ENCODE measurements at regions not wholly inside any gene's neighbourhood (a gene's known extent, or its start where the extent isn't known, plus 50 kb on each side); places are given as distances from the start of the nearest gene placed in this dataset.

- DNase-seq (ENCODE audit: low spot score): no peak
These were observed 490.5 kb upstream of the ANKRD30A start for GRCh38 chr10:36634916-36635315.

GRCh38 chr10:36630267-36630666 lies 495.1 kb upstream of the ANKRD30A start:
- no peak for DNase-seq (ENCODE audit: low spot score)

- DNase-seq (ENCODE audit: low spot score): no peak
These were observed 495.9 kb upstream of the ANKRD30A start for GRCh38 chr10:36629476-36629875.

DNA sequence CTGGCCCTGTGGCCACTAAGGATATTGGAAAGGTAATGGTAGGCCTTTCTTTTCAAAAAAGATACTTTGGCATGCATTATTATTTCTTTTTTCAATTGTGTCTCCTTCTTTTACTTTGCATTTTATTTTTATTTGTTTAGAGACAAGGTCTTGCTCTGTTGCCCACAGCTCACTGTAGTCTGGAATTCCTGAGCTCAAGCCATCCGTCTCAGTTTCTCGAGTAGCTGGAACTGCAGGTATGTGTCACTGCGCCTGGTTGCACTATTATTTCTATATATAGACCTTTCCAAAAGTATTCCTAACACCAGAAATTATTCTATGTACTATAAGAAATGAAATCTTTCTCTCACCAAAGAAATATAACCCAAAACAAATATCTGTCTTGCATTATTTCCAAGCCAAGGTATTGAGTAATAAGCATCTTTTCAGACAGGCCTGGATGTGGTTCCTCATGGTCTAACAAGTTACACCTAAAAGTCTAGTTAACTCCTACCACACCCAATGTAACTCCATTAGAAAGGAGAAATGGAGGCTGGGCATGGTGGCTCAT lies 500.8 kb upstream of the ANKRD30A start:
- no peak for DNase-seq (ENCODE audit: low spot score)

GRCh38 chr10:36621346-36621745 lies 504.1 kb upstream of the ANKRD30A start:
- no peak for DNase-seq (ENCODE audit: low spot score)

DNA sequence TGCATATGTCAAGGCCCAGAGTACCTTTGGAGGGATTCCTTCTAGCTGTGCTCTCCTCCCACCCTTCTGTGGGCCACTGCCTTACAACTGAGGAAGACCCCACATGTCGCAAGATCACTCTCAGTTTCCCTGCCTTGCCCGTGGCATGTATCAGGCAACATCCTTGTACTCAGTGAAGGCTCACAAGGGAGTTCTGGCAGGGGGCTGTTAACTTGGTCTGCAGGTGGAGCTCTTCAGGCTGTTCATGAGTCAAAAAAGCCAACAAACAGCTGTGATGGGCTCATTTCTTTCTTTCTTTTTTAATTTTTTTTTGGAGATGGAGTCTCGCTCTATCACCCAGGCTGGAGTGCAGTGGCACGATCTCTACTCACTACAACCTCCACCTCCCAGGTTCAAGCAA lies 513.0 kb upstream of the ANKRD30A start:
- DNase-seq (ENCODE audit: low spot score): no peak

GRCh38 chr10:36608866-36609265 lies 516.5 kb upstream of the ANKRD30A start:
- peak; percentile 5 for DNase-seq (ENCODE audit: low spot score)

- DNase-seq (ENCODE audit: low spot score): no peak
These were observed 517.1 kb upstream of the ANKRD30A start for GRCh38 chr10:36608251-36608650.

GRCh38 chr10:36606234-36606839 lies 519.1 kb upstream of the ANKRD30A start:
- DNase-seq (ENCODE audit: low spot score): no peak

DNA sequence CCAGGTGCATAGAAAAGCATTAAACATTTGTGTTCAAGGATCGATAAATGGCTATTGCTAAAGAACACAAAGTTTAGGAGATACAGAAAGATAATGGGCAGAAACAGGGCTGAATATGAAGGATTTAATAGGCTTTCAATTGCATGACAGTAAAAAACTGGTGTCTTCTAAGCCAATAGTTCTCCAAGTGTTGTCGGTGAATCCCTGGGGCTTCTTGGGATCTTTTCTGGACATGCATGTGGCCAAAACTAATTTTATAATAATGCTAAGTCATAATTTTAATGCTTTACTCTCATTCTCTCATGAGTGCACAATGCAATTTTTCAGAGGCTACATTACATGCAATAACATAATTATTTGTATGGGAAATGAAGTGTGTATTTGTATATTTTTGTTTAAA lies 521.1 kb upstream of the ANKRD30A start:
- no peak for DNase-seq (ENCODE audit: low spot score)

- DNase-seq (ENCODE audit: low spot score): no peak
These were observed 521.7 kb upstream of the ANKRD30A start for GRCh38 chr10:36603688-36604087.

DNA sequence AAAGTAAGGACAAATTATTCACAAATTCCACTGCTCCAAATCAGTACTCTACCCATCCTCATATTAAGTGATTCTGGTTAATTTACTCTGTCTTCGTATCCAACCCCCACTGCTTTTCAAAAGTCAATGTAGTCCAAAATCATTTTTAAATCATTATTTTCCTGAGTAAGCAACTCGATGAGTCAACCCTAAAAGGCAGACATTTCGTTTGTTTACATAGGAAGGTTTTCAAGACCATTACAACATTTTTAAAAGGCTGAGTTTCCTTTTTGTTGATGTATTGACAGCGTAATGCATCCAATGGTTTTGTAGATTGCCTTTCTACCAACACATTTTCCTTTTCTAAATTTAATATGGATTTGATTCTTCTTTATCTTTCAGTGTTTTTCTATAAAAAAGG lies 523.0 kb upstream of the ANKRD30A start:
- no peak for DNase-seq (ENCODE audit: low spot score)

DNA sequence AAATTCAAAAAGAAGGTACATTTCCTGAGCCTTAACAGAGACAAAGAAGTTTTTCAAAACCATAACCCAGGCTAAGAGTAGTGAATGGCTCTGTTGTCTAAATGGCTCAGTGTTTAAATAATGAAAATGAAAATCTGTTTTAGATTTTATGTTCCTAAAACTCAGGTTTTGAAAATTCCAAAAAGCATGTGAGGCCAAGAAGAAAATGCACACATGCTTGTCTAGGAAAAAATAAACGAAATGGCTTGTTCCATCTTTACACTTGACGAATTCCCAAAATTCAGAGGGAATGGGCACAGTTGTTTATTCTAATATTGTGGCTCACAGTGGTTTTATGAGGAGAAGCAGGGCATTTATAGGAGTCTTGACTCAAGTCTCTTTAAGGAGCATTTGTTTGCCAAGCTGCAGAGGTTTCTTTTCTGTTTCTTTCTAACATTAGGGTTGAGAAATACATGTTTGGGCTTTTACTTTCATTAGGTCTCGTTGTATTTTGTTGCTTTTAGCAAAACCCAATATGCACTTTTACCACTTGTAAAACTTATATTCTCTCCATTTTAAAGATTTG lies 527.6 kb upstream of the ANKRD30A start:
- peak; percentile 4 for DNase-seq (ENCODE audit: low spot score)

DNA sequence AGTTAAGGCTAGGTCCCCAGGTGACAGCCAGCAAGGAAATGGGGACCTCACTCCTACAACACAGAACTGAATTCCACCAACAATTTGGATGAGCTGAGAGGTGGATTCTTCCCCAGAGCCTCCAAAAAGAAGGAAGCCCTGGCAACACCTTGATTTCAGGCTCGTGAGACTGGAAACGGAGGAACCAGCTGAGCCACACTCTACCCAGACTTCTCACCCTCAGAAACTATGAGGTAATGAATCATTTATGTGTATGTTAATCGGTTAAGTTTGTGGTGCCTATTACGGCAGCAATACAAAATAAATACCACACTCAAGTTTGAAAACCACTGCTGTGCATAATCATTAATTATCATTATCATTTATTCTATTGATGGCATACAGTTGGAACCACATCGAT lies 532.4 kb upstream of the ANKRD30A start:
- no peak for DNase-seq (ENCODE audit: low spot score)

DNA sequence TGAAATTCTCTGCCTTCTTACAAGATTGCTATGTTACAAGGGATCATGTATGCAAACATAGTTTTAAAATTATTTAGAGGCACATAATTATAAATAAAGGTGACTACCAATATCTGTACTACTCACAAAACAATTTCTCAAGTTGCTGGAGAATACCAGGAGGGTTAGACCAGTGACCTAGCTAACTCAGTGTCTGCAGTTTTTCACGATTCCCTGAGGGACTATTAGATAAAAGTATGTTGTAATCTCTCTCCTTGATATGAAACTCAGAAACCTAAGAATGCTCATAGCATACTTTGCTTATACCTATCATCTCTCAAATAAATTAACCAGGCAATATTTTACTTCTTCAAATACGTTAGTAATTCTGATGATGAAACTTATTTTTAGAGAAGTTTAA lies 534.0 kb upstream of the ANKRD30A start:
- no peak for DNase-seq (ENCODE audit: low spot score)

GRCh38 chr10:36583690-36584089 lies 541.7 kb upstream of the ANKRD30A start:
- no peak for DNase-seq (ENCODE audit: low spot score)

DNA sequence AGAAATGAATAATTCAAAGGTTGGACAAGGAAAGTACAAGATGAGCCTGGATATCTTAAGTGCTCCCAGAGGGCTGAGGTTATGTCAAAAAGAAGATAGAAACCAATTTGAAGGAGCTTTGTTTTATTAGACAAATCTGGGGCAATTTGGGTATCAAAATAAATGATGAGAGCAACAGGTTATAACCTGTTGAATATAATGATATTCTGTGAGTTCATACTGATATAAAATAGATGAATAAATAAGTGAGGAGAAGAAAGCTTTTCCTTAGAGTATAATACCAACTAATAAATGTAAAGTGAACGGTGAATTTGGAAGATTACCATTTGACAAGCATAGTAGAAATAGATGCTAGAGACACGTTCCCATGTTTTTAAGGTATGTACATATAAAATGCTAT lies 544.2 kb upstream of the ANKRD30A start:
- DNase-seq (ENCODE audit: low spot score): no peak

DNA sequence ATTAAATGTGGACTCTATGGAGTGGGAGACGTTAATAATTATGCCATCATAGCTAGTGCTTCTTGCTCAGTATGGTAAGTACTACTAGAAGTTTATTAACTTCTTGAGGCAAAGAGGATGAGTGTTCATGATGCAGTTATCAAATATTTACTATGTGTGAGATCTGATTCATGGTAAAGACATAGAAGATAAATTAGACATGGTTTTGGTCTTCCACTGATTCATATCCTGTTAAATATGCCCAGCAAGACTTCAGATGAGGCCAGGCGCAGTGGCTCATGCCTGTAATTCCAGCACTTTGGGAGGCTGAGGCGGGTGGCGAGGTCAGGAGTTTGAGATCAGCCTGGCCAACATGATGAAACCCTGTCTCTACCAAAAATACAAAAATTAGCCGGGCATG lies 547.1 kb upstream of the ANKRD30A start:
- no peak for DNase-seq (ENCODE audit: low spot score)

DNA sequence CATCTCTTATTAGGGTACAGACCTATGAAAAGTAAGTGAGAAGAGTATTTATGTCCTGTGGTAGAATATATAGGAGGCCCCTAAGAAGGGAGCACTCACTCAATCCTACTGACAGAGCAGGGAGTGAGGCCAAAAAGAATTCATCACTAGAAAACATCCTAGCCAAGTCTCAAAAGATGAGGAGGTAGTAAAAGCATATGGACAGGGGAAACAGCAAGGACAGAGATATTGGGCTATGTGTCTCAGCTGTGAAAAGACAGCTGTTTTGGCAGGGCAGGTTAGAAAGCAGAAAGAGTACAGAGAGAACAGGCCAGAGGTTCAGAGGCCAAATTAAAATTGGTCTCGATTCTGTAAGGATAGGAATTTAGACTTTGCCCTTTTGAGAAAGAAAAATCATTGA lies 548.3 kb upstream of the ANKRD30A start:
- DNase-seq (ENCODE audit: low spot score): no peak

DNA sequence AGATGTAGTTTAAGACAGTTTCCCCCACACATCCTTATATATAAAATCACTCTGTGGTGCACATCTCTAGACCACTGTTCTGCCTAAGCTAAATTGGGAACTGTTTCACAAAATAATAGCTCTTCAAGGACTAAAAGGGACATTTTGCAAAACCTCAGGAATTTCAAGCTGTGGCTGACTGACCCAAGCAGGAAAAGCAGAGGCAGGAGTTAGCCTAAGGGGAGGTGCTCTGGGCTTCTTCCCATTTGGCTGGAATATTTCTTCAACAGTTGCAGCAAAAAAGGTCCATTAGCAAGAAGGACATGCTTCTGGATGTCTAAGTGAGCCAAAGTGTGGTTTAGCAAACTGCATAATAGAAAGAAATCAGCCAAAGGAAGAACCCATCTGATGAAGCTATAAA lies 551.2 kb upstream of the ANKRD30A start:
- DNase-seq (ENCODE audit: low spot score): no peak

DNA sequence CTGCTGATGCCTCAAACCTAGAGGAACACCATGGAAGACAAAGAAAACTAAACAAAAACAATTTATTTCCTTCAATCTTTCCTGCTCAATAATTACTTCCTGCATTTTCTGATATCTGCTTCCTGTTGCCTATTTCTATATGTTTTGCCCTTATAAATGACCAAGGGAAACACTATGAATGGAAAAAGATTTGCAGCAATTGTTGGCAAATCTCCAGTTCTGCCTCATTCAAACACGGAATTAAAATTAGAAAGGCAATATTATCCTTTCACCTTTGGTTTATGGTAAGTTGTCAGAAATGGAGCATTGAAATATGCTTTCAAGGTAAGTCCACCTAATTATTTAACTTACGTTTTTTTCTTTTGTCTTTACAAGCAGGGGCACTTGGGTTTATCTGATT lies 552.2 kb upstream of the ANKRD30A start:
- no peak for DNase-seq (ENCODE audit: low spot score)

DNA sequence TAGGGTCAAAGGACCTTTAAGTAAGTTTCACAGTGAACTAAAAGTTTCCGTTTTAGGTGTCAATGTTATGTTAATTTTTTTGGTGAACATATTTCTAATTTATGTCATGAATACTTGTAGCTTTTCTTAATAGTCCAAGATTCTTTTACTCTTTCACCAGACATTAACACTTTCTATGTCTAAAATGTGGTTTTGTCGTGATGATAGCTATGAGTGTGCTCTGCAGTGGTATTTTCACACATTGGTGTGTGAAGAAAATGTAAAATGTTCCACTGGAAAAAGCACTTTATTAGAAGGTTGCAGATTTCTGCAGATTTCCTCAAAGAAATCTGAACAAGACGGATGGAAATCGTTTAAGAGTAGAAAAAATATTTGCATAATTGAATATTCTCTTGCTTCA lies 561.0 kb upstream of the ANKRD30A start:
- DNase-seq (ENCODE audit: low spot score): no peak

DNA sequence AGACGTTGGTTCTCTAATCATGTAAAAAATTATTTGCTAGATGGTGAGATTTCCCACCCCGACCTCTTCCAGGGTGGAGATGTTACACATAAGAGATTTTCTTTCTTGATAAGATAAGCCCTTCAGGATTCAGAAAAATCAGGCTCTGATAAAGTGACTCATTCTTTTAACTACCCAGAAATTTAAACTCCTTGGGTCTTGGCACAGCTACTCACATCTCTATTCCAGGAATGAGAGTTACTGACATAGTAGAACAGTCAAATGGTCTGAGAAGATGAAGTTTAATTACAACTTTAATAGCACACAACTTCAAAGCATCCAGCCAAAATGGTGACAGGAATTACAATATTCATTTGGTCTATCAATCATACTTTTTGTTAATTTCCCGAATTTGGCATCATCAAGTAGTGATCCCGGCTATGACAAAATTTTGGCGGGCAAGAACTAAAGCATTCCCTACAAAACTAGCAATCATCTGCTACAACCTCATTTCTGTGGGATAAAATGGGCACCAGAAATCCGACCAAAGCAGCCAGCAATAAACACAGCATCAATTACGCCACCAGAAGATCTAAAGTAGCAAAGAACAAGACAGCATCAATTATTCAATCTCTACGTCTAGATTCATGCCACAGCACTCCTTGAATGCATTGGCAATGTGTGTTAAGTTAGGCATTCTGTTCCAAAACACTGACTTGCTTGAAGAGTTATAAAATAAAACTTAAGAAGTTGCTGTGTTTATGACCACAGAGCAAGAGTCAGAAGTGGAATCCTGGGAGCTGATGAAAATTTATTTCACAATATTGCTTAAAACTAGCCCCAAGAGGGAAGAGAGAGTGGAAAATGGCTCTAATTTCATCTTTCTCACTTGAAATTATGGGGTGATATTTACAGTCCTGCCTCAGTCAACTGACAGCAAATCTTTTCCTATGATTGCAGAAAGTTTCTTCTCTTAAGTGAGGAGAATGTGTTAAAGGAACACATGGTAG lies 565.7 kb upstream of the ANKRD30A start:
- DNase-seq (ENCODE audit: low spot score): no peak
